WERI-Rb-1 (cell line): ENCODE measurements at regions not wholly inside any gene's neighbourhood (a gene's known extent, or its start where the extent isn't known, plus 50 kb on each side); places are given as distances from the start of the nearest gene placed in this dataset.

Experiments used
- DNase-seq: peaks from one replicate; pipeline ENCODE4 v3.0.0-alpha.2; 2020
- H3K27ac ChIP-seq: fragments of 250-450 bp; sonication (Bioruptor Pico); 2 replicates; pipeline ENCODE4 v1.5.1; 2020; ENCODE audit warnings: mild to moderate bottlenecking, moderate library complexity
- H3K27me3 ChIP-seq: fragments of 250-450 bp; sonication (Bioruptor Pico); 2 replicates; pipeline ENCODE4 v1.5.1; 2021; ENCODE audit warnings: mild to moderate bottlenecking, low read depth, moderate library complexity; ENCODE audit not compliant: insufficient read depth, severe bottlenecking
- H3K36me3 ChIP-seq: fragments of 250-450 bp; sonication (Bioruptor Pico); 2 replicates; pipeline ENCODE4 v1.5.1; 2020; ENCODE audit warnings: mild to moderate bottlenecking, moderate library complexity
- H3K4me3 ChIP-seq: 2 replicates; pipeline ENCODE4 v1.5.1; 2011; ENCODE audit warnings: low read depth, mild to moderate bottlenecking, control low read depth, low read length
- H3K9me3 ChIP-seq: fragments of 250-450 bp; sonication (Bioruptor Pico); 2 replicates; pipeline ENCODE4 v1.5.1; 2021; ENCODE audit warnings: mild to moderate bottlenecking, moderate library complexity; ENCODE audit not compliant: severe bottlenecking
- CTCF ChIP-seq: IDR thresholded peaks from 2 replicates; pipeline ENCODE4 v1.5.1; 2011; ENCODE audit warnings: low read depth, mild to moderate bottlenecking, control low read depth, inconsistent platforms, low read length

- no peak for TF ChIP-seq CTCF
- Histone ChIP-seq H3K9me3 (no peaks in the 10 kb centered on the region), H3K27me3 (no peaks in the 10 kb centered on the region), H3K4me3 (no peak overlapping the region), H3K27ac (no peak overlapping the region), H3K36me3 (no peaks in the 10 kb centered on the region)
- DNase-seq = no peak
Measured at GRCh38 chr2:155157065-155157464, 458.6 kb downstream of the KCNJ3 start.

GRCh38 chr2:155151945-155152344, 453.4 kb downstream of the KCNJ3 start:
- Histone ChIP-seq H3K27ac (no peak overlapping the region), H3K9me3 (no peaks in the 10 kb centered on the region), H3K36me3 (no peaks in the 10 kb centered on the region), H3K4me3 (no peak overlapping the region), H3K27me3 (no peaks in the 10 kb centered on the region)
- no peak for DNase-seq
- no peak for TF ChIP-seq CTCF

DNA sequence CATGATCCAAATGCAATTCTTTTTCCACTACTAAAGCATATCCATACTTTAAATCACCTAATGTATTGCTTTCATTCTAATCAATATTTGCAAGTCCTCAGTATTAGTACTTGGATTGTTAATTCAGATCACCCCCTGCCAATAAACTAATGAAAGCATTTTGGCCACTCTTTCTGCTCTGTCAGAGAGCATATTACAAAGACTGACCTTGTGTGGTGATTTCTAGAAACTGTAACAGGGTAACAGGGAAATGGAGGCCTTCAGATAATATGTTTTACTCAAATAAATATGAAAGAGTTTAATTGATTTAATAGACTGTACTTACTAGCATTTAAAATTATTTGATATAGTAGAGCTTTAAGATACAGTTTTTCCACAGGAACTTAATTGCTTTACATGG, 453.0 kb downstream of the KCNJ3 start:
- H3K36me3 ChIP-seq = no peaks in the 10 kb centered on the region
- no peaks in the 10 kb centered on the region for H3K27me3 ChIP-seq
- no peaks in the 10 kb centered on the region for H3K9me3 ChIP-seq
- no peak for TF ChIP-seq CTCF
- no peak overlapping the region for H3K4me3 ChIP-seq
- H3K27ac ChIP-seq = no peak overlapping the region
- DNase-seq = no peak

GRCh38 chr2:155145758-155146229, 447.3 kb downstream of the KCNJ3 start:
- Histone ChIP-seq H3K36me3 (no peaks in the 10 kb centered on the region), H3K9me3 (no peaks in the 10 kb centered on the region), H3K27me3 (no peaks in the 10 kb centered on the region), H3K4me3 (no peak overlapping the region), H3K27ac (no peak overlapping the region)
- DNase-seq = no peak
- no peak for TF ChIP-seq CTCF

DNA sequence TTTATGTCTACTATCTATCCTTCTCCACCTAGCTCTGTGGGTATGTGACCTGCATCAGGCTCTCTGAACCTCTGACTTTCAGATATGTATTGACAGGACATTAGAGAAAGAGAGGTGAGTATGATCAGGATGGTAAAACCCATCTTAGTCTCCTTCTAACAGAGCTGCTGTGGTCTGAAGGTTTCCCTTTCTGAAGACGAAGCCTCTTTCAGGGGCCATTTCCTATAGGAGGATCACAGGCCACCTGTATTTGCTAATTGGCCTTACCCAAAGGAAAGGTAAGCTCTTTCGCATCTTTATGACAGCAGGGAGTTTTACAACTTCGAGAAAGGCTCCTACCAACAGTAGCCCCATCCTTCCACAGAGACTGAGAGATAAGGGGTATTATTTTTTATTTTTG, 442.9 kb downstream of the KCNJ3 start:
- Histone ChIP-seq H3K27ac (no peak overlapping the region), H3K9me3 (no peaks in the 10 kb centered on the region), H3K4me3 (no peak overlapping the region), H3K36me3 (no peaks in the 10 kb centered on the region), H3K27me3 (no peaks in the 10 kb centered on the region)
- DNase-seq = no peak
- no peak for TF ChIP-seq CTCF

- no peak for TF ChIP-seq CTCF
- no peaks in the 10 kb centered on the region for H3K9me3 ChIP-seq
- H3K4me3 ChIP-seq = no peak overlapping the region
- DNase-seq = no peak
- no peak overlapping the region for H3K27ac ChIP-seq
- H3K27me3 ChIP-seq = no peaks in the 10 kb centered on the region
- no peaks in the 10 kb centered on the region for H3K36me3 ChIP-seq
Measured at GRCh38 chr2:155125585-155126230, 427.2 kb downstream of the KCNJ3 start.
